ENCODE measurements at regions not wholly inside any gene's neighbourhood (a gene's known extent, or its start where the extent isn't known, plus 50 kb on each side); places are given as distances from the start of the nearest gene placed in this dataset.

DNA sequence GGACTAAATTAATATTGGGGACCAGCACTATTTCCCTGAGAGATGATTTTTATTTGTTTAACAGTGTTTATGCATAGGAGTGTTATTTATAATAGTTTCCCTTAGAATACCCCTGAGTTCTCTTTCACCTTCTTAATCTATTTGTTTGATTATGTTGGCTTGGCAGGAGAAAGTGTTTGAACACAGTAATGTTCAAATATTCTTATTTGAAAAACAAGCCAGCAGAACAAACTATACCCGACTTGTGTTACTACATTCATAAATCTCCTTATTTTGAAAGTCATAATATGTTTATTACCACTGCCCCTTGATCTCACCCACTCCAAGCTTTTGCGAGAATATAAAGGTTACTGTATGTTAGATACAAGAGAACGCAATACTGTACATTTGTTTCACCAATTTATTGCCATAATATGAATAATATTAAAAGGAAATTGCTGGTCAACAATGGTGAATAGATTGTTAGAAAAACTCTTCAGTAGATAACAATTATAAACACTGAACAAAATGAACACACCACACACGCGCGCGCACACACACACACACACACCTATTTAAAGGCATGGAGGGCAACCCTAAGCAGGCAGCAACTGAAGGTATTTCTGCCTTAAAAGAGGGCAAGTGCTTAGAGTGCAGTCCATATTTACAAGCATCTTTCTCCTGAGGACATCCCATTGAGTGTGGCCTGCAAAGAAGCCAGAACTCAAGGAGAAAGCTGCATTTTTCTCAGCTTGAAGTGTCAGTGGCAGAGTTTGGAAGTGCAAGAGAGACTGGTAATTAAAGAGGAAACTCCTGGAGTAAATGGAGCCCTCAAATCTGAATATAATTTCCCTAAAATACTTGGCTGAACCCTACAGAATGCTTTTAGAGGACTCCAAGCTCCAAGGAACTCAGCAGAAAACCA, 279.4 kb upstream of the MAN1A1 start:
- TF ChIP-seq EZH2 (IDR thresholded peaks at IDR 0.05; ENCODE audit: borderline replicate concordance, low read depth, low read length, poor library complexity, severe bottlenecking), result no peak
- TF ChIP-seq, protein P1, sequence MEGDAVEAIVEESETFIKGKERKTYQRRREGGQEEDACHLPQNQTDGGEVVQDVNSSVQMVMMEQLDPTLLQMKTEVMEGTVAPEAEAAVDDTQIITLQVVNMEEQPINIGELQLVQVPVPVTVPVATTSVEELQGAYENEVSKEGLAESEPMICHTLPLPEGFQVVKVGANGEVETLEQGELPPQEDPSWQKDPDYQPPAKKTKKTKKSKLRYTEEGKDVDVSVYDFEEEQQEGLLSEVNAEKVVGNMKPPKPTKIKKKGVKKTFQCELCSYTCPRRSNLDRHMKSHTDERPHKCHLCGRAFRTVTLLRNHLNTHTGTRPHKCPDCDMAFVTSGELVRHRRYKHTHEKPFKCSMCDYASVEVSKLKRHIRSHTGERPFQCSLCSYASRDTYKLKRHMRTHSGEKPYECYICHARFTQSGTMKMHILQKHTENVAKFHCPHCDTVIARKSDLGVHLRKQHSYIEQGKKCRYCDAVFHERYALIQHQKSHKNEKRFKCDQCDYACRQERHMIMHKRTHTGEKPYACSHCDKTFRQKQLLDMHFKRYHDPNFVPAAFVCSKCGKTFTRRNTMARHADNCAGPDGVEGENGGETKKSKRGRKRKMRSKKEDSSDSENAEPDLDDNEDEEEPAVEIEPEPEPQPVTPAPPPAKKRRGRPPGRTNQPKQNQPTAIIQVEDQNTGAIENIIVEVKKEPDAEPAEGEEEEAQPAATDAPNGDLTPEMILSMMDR (conservative IDR thresholded peaks at IDR 0.05; ENCODE audit: low read depth, low read length), result no peak
